ENCODE measurements at regions not wholly inside any gene's neighbourhood (a gene's known extent, or its start where the extent isn't known, plus 50 kb on each side); places are given as distances from the start of the nearest gene placed in this dataset.

DNA sequence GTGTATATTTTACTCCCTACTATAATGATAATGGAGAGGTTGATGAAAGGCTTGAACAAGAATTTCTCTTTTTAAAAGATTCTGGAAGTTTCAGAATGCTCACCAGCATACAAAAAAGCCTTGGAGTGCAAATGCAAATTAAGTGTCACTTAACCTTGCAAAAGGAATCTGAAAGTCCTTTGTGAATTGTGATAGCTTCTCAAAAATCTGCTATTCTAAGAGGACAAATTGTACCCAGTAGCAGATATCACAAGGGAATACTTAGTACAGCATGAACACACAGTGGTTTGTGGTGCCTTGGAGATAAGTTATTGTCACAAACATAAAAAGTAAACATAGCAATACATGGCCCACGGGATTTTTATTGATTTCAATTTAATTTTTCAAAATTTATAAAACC is 1208.3 kb upstream of the B3GALT2 start:
- H2AFZ ChIP-seq = no peak overlapping the region
- DNase-seq (ENCODE audit: low spot score) = no peak

DNA sequence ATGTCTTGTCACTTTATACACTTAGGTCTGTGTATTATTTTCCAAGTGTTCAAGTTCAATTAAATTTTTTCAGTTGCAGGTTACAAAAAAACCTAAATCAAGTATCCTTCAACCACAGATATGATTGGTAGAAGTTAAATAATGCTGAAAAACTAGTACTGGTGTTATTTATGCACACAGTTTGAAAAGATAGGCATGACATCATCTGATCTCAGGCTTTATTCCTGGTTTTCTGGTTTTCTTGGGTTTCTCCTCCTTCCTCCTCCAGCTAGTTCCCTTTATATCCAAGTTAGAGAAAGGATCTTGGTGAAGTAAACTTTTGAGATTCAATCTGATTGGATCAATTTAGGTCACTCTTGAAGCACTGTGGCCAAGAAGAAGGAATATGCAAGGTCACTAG is 1201.1 kb upstream of the B3GALT2 start:
- H4K20me1 ChIP-seq (ENCODE audit: insufficient read depth, poor library complexity, severe bottlenecking) = no peaks in the 10 kb centered on the region
- H3K27me3 ChIP-seq = no peaks in the 10 kb centered on the region
- H3K4me3 ChIP-seq = no peak overlapping the region
- no peaks in the 10 kb centered on the region for H3K4me1 ChIP-seq (ENCODE audit: insufficient read depth)
- no peak for TF ChIP-seq EZH2phosphoT487 (IDR thresholded peaks at IDR 0.05; ENCODE audit: low read depth, severe bottlenecking, unreplicated experiment)
- no peak for TF ChIP-seq EZH2 (IDR thresholded peaks at IDR 0.05; ENCODE audit: borderline replicate concordance)
- TF ChIP-seq, protein P1, sequence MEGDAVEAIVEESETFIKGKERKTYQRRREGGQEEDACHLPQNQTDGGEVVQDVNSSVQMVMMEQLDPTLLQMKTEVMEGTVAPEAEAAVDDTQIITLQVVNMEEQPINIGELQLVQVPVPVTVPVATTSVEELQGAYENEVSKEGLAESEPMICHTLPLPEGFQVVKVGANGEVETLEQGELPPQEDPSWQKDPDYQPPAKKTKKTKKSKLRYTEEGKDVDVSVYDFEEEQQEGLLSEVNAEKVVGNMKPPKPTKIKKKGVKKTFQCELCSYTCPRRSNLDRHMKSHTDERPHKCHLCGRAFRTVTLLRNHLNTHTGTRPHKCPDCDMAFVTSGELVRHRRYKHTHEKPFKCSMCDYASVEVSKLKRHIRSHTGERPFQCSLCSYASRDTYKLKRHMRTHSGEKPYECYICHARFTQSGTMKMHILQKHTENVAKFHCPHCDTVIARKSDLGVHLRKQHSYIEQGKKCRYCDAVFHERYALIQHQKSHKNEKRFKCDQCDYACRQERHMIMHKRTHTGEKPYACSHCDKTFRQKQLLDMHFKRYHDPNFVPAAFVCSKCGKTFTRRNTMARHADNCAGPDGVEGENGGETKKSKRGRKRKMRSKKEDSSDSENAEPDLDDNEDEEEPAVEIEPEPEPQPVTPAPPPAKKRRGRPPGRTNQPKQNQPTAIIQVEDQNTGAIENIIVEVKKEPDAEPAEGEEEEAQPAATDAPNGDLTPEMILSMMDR (IDR thresholded peaks at IDR 0.05; ENCODE audit: poor library complexity) = no peak
- no peaks in the 10 kb centered on the region for H3K9me2 ChIP-seq (replicated peaks; ENCODE audit: insufficient read depth)
- H3K4me2 ChIP-seq = no peak overlapping the region
- no peaks in the 10 kb centered on the region for H3K9me3 ChIP-seq (ENCODE audit: low read depth)
- H2AFZ ChIP-seq = no peak overlapping the region
- DNase-seq (ENCODE audit: low spot score) = no peak
- H3K79me2 ChIP-seq = no peaks in the 10 kb centered on the region
- H3K36me3 ChIP-seq (replicated peaks; ENCODE audit: insufficient read depth, low read depth) = no peaks in the 10 kb centered on the region
- H3K27ac ChIP-seq = no peak overlapping the region

More for the DNA sequence above, 1208.3 kb upstream of the B3GALT2 start:
- no peaks in the 10 kb centered on the region for H3K79me2 ChIP-seq
- no peak overlapping the region for H3K4me2 ChIP-seq
- no peaks in the 10 kb centered on the region for H3K9me2 ChIP-seq (replicated peaks; ENCODE audit: insufficient read depth)
- H3K9me3 ChIP-seq (ENCODE audit: low read depth) = no peaks in the 10 kb centered on the region
- WGBS (ENCODE audit: low lambda C conversion rate, missing lambda C conversion rate) = 65% methylated on average over 1 of the region's 1 CpG
- TF ChIP-seq EZH2phosphoT487 (IDR thresholded peaks at IDR 0.05; ENCODE audit: low read depth, severe bottlenecking, unreplicated experiment) = no peak
- TF ChIP-seq, protein P1 (IDR thresholded peaks at IDR 0.05; ENCODE audit: poor library complexity) = no peak
- H3K36me3 ChIP-seq (replicated peaks; ENCODE audit: insufficient read depth, low read depth) = no peaks in the 10 kb centered on the region
- H3K4me1 ChIP-seq (ENCODE audit: insufficient read depth) = no peaks in the 10 kb centered on the region
- H3K27ac ChIP-seq = no peak overlapping the region
- no peaks in the 10 kb centered on the region for H4K20me1 ChIP-seq (ENCODE audit: insufficient read depth, poor library complexity, severe bottlenecking)
- H3K27me3 ChIP-seq = no peaks in the 10 kb centered on the region
- H3K4me3 ChIP-seq = no peak overlapping the region

DNA sequence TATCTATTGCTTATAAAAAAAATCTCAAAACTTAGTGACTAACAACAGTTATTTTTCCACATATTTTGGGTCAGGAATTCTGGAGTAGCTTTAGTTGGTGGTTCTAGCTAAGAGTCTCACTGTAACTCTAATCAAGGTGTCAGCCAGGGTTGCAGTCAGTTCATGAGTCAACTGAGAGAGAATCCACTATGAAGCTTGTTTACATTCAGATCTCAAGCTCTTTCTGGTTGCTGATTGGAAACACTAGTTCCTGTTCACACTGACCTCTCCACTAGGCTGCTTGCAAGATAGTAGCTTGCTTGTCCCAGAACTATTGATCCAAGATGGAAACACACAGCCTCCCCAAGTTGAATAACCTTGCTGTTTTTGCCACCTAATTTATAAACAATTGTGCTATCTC is 1192.1 kb upstream of the B3GALT2 start:
- Histone ChIP-seq H3K4me1 (ENCODE audit: insufficient read depth) (no peaks in the 10 kb centered on the region), H2AFZ (no peak overlapping the region), H3K27me3 (no peaks in the 10 kb centered on the region), H3K9me3 (ENCODE audit: low read depth) (no peaks in the 10 kb centered on the region), H3K27ac (no peak overlapping the region), H3K4me3 (no peak overlapping the region), H3K79me2 (no peaks in the 10 kb centered on the region), H4K20me1 (ENCODE audit: insufficient read depth, poor library complexity, severe bottlenecking) (no peaks in the 10 kb centered on the region), H3K4me2 (no peak overlapping the region), H3K36me3 (replicated peaks; ENCODE audit: insufficient read depth, low read depth) (no peaks in the 10 kb centered on the region), H3K9me2 (replicated peaks; ENCODE audit: insufficient read depth) (no peaks in the 10 kb centered on the region)
- no peak for DNase-seq (ENCODE audit: low spot score)
- no peak for TF ChIP-seq EZH2phosphoT487 (IDR thresholded peaks at IDR 0.05; ENCODE audit: low read depth, severe bottlenecking, unreplicated experiment)
- no peak for TF ChIP-seq EZH2 (IDR thresholded peaks at IDR 0.05; ENCODE audit: borderline replicate concordance)
- TF ChIP-seq, protein P1 (IDR thresholded peaks at IDR 0.05; ENCODE audit: poor library complexity) = no peak

DNA sequence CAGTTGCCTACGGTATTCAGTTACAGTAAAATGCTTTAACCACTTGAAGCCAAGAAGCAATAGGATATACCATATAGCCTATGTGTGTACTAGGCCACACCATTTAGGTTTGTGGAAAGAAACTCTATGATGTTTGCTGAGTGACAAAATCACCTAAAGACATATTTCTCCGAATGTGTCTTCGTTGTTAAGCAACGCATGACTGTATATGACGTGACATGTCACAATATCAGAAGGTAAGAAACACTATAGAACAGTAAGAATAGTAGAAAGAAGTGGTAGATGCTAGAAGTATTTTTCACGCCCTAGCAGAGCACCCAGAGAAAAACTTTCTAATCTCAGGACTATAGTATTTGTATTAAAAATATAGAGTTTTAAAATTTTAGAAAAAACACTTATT is 1188.2 kb upstream of the B3GALT2 start:
- Histone ChIP-seq H3K9me2 (replicated peaks; ENCODE audit: insufficient read depth) (no peaks in the 10 kb centered on the region), H4K20me1 (ENCODE audit: insufficient read depth, poor library complexity, severe bottlenecking) (no peaks in the 10 kb centered on the region), H3K27me3 (no peaks in the 10 kb centered on the region), H3K4me2 (no peak overlapping the region), H3K36me3 (replicated peaks; ENCODE audit: insufficient read depth, low read depth) (no peaks in the 10 kb centered on the region), H3K4me3 (no peak overlapping the region), H2AFZ (no peak overlapping the region), H3K79me2 (no peaks in the 10 kb centered on the region), H3K9me3 (ENCODE audit: low read depth) (no peaks in the 10 kb centered on the region), H3K27ac (no peak overlapping the region), H3K4me1 (ENCODE audit: insufficient read depth) (no peaks in the 10 kb centered on the region)
- no peak for DNase-seq (ENCODE audit: low spot score)
- WGBS (ENCODE audit: low lambda C conversion rate, missing lambda C conversion rate) = 88% methylated on average over 6 of the region's 6 CpGs
- TF ChIP-seq, protein P1 (IDR thresholded peaks at IDR 0.05; ENCODE audit: poor library complexity) = no peak
- TF ChIP-seq EZH2 (IDR thresholded peaks at IDR 0.05; ENCODE audit: borderline replicate concordance) = no peak
- TF ChIP-seq EZH2phosphoT487 (IDR thresholded peaks at IDR 0.05; ENCODE audit: low read depth, severe bottlenecking, unreplicated experiment) = no peak
